ENCODE measurements at regions not wholly inside any gene's neighbourhood (a gene's known extent, or its start where the extent isn't known, plus 50 kb on each side); places are given as distances from the start of the nearest gene placed in this dataset.

DNA sequence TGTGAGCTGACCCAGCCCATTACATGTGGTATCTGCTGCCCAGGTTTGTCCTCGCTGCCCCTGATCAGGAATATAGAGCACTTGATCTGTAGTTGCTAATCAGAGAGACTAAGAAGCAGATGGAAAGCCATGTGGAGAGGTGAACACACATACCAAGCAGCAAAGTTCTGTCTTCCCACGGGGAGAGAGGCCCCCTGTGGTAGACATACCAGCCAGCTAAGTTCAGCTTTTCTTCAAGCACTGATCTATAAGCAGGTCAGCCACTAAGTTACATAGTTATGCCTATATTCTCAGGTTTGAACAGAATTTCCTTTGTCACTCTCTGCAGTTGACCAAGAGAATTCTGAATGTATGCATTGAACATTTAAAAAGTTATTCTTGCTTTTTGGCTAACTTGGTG is 76.4 kb downstream of the DDX3Y start:
- H3K4me3 Mint-ChIP-seq = no peak overlapping the region
- no peaks in the 10 kb centered on the region for H3K27me3 Mint-ChIP-seq (ENCODE audit: insufficient read depth)
- no peaks in the 10 kb centered on the region for H3K4me1 Mint-ChIP-seq (ENCODE audit: low read depth)
- intact Hi-C loops (cut with micrococcal nuclease) = no loop called here
- no peaks in the 10 kb centered on the region for H3K36me3 Mint-ChIP-seq (ENCODE audit: low read depth)
- no peak overlapping the region for H3K27ac Mint-ChIP-seq
- H3K9me3 Mint-ChIP-seq = no peaks in the 10 kb centered on the region
- DNase-seq (ENCODE audit: low spot score) = no peak

DNA sequence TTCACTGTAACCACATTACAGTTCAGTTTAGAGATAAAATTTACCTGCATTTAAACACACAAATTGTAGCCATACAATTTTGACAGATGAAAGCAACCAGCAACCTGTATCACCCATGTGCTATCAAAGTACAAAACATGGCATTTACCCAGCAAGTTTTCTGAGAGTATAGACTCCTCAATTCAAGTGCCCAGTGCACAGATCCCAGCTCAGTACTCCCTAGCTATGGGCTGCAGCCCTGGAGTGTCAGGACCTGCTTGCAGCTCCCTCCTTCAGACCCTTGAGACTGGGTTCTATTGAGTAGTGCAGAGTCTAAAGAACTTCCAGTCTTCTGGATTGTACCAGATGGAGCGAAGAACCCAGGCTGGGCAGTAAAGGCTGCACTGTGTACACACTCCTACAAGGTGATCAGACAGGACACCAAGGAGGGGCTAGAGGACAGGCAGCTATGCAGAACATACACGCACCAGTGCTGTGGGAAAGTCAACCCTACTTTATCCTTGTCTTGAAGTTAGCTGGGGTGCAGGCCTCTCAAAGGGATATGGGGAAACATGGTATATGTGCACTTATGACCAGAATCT is 77.7 kb downstream of the DDX3Y start:
- Mint-ChIP-seq H3K9me3 (no peaks in the 10 kb centered on the region), H3K36me3 (ENCODE audit: low read depth) (no peaks in the 10 kb centered on the region), H3K4me1 (ENCODE audit: low read depth) (no peaks in the 10 kb centered on the region), H3K4me3 (no peak overlapping the region), H3K27ac (no peak overlapping the region), H3K27me3 (ENCODE audit: insufficient read depth) (no peaks in the 10 kb centered on the region)
- DNase-seq (ENCODE audit: low spot score) = no peak
- intact Hi-C loops (cut with micrococcal nuclease) = no loop called here

DNA sequence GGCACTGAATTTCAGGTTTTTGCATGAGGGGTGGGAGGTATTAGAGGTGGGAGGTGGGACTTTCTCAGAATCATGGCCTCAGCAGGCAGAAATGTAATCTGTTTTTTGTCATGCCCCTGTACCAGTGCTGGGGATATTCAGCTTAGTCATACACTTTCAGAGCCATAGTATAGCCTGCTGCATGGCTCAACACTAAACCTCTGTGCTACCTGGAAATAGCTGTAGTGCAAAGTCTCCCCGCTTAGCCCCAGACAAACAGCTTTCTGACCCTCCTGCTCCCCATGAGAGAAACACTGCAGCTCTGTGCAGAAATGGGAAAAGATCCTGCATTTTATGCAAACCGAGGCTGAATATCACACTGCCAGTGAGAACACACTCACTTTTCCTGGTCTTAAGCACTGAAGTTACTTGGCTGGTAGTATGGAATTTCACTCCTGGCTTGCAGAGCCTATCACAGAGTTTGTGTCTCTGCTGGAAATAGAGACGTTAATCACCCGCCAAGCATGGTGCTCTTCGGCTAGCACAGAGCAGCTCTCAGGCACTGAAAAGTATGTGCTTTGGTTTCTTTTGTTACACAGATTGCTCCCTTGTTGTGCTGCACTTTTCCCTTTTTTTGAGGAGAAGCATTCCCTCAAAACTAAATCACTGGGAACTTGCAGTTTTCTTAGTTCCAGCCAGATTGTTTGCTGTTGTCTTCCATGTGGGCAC is 80.1 kb downstream of the DDX3Y start:
- H3K4me1 Mint-ChIP-seq (ENCODE audit: low read depth) = no peaks in the 10 kb centered on the region
- intact Hi-C loops (cut with micrococcal nuclease) = no loop called here
- no peaks in the 10 kb centered on the region for H3K9me3 Mint-ChIP-seq
- H3K27me3 Mint-ChIP-seq (ENCODE audit: insufficient read depth) = no peaks in the 10 kb centered on the region
- H3K36me3 Mint-ChIP-seq (ENCODE audit: low read depth) = no peaks in the 10 kb centered on the region
- DNase-seq (ENCODE audit: low spot score) = no peak
- H3K27ac Mint-ChIP-seq = no peak overlapping the region
- no peak overlapping the region for H3K4me3 Mint-ChIP-seq

GRCh38 chrY:13017493-13017892 is 112.8 kb downstream of the DDX3Y start:
- Mint-ChIP-seq H3K36me3 (ENCODE audit: low read depth) (no peaks in the 10 kb centered on the region), H3K27me3 (ENCODE audit: insufficient read depth) (no peaks in the 10 kb centered on the region), H3K27ac (no peak overlapping the region), H3K9me3 (no peaks in the 10 kb centered on the region), H3K4me3 (no peak overlapping the region), H3K4me1 (ENCODE audit: low read depth) (peaks cover 5% of the 10 kb centered on the region)
- intact Hi-C loops (cut with micrococcal nuclease) = no loop called here
- DNase-seq (ENCODE audit: low spot score) = no peak

DNA sequence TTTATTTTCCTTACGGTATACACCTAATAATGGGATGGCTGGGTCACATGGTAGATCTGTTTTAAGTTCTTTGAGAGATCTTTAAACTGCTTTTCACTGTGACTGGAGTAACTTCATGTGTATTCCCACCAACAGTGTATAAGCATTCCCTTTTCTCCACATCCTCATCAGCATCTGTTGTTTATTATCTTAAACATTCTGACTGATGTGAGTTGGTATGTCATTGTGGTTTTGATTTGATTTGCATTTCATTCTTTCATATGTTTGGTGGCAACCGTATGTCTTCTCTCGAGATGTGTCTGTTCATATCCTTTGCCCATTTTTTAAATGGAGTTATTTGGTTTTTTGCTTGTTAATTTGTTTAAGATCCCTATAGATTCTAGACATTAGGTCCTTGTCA is 114.8 kb downstream of the DDX3Y start:
- DNase-seq (ENCODE audit: low spot score) = no peak
- intact Hi-C loops (cut with micrococcal nuclease) = no loop called here
- Mint-ChIP-seq H3K27ac (no peak overlapping the region), H3K4me1 (ENCODE audit: low read depth) (peaks cover 5% of the 10 kb centered on the region), H3K27me3 (ENCODE audit: insufficient read depth) (no peaks in the 10 kb centered on the region), H3K36me3 (ENCODE audit: low read depth) (no peaks in the 10 kb centered on the region), H3K9me3 (no peaks in the 10 kb centered on the region), H3K4me3 (no peak overlapping the region)

GRCh38 chrY:13020839-13021238 is 116.2 kb downstream of the DDX3Y start:
- H3K4me3 Mint-ChIP-seq = no peak overlapping the region
- H3K9me3 Mint-ChIP-seq = no peaks in the 10 kb centered on the region
- no peaks in the 10 kb centered on the region for H3K27me3 Mint-ChIP-seq (ENCODE audit: insufficient read depth)
- no peak overlapping the region for H3K27ac Mint-ChIP-seq
- intact Hi-C loops (cut with micrococcal nuclease) = no loop called here
- H3K36me3 Mint-ChIP-seq (ENCODE audit: low read depth) = no peaks in the 10 kb centered on the region
- H3K4me1 Mint-ChIP-seq (ENCODE audit: low read depth) = peaks cover 5% of the 10 kb centered on the region
- no peak for DNase-seq (ENCODE audit: low spot score)

DNA sequence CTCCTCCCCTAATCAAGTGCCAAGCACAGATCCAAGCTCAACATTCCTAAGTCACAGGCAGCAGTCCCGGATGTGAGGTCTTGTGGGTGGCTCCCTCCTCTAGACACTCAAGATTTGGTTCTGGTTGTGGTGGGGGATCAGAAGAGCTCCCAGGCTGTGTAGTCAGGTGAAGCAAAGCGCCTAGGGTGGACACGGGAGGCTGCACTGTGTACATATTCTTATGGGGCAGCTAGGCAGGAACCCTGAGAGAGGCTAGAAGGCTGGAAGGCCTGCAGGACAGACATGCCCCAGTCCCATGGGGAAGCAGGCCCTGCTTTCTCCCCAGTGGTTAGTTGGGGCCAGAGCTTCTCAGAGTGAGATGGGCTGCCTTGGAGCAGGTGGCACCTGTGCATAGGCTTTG is 118.9 kb downstream of the DDX3Y start:
- no peaks in the 10 kb centered on the region for H3K27me3 Mint-ChIP-seq (ENCODE audit: insufficient read depth)
- H3K4me1 Mint-ChIP-seq (ENCODE audit: low read depth) = no peaks in the 10 kb centered on the region
- H3K36me3 Mint-ChIP-seq (ENCODE audit: low read depth) = no peaks in the 10 kb centered on the region
- no peak for DNase-seq (ENCODE audit: low spot score)
- H3K9me3 Mint-ChIP-seq = no peaks in the 10 kb centered on the region
- H3K27ac Mint-ChIP-seq = no peak overlapping the region
- H3K4me3 Mint-ChIP-seq = no peak overlapping the region
- intact Hi-C loops (cut with micrococcal nuclease) = no loop called here

GRCh38 chrY:13024447-13024846 is 119.8 kb downstream of the DDX3Y start:
- no peaks in the 10 kb centered on the region for H3K36me3 Mint-ChIP-seq (ENCODE audit: low read depth)
- H3K27ac Mint-ChIP-seq = no peak overlapping the region
- H3K9me3 Mint-ChIP-seq = no peaks in the 10 kb centered on the region
- H3K27me3 Mint-ChIP-seq (ENCODE audit: insufficient read depth) = no peaks in the 10 kb centered on the region
- intact Hi-C loops (cut with micrococcal nuclease) = no loop called here
- no peak for DNase-seq (ENCODE audit: low spot score)
- no peak overlapping the region for H3K4me3 Mint-ChIP-seq
- no peaks in the 10 kb centered on the region for H3K4me1 Mint-ChIP-seq (ENCODE audit: low read depth)

- no peaks in the 10 kb centered on the region for H3K27me3 Mint-ChIP-seq (ENCODE audit: insufficient read depth)
- H3K4me1 Mint-ChIP-seq (ENCODE audit: low read depth) = no peaks in the 10 kb centered on the region
- intact Hi-C loops (cut with micrococcal nuclease) = no loop called here
- H3K27ac Mint-ChIP-seq = no peak overlapping the region
- H3K9me3 Mint-ChIP-seq = no peaks in the 10 kb centered on the region
- no peak for DNase-seq (ENCODE audit: low spot score)
- no peaks in the 10 kb centered on the region for H3K36me3 Mint-ChIP-seq (ENCODE audit: low read depth)
- no peak overlapping the region for H3K4me3 Mint-ChIP-seq
These were observed 122.2 kb downstream of the DDX3Y start for GRCh38 chrY:13026906-13027305.

DNA sequence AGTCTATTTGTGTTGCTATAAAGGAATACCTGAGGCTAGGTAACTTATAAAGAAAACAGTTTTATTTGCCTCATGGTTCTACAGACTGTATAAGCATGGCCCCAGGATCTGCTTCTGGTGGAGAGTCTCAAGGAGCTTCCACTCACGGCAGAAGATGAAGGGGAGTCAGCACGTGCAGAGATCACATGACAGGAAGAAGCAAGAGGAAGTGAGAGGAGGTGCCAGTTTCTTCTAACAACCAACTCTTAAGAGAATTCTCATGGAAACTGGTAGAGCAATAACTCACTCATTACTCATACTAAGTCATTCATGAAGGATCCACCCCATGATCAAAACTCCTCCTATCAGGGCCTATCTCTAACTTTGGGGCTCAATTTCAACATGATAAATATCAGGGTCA is 135.6 kb downstream of the DDX3Y start:
- DNase-seq (ENCODE audit: low spot score) = no peak
- H3K4me3 Mint-ChIP-seq = no peak overlapping the region
- H3K9me3 Mint-ChIP-seq = peaks cover under 1% of the 10 kb centered on the region
- H3K27ac Mint-ChIP-seq = no peak overlapping the region
- no peaks in the 10 kb centered on the region for H3K36me3 Mint-ChIP-seq (ENCODE audit: low read depth)
- intact Hi-C loops (cut with micrococcal nuclease) = loop anchor here (10.0 kb wide), 1 partner anchor 165 kb away; no protein-coding TSS in a partner anchor
- H3K27me3 Mint-ChIP-seq (ENCODE audit: insufficient read depth) = peaks cover 2% of the 10 kb centered on the region
- no peaks in the 10 kb centered on the region for H3K4me1 Mint-ChIP-seq (ENCODE audit: low read depth)

DNA sequence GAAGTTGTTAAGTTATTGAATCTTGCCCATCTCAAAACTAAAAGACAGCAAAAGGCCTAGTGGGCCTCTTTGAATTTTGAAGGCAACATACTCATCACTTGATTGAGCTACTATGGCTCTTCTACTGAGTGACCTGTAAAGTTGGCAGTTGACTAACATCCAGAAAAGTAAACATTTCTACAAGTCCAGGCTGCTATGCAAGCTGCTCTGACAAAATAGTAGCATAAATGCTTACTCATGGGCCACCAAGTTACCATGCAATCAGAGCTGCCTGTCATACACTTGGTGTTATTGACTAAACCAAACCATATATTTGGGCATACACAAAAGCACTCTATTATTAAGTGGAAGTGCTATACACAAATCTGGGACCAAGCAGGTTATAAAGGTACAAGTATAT is 148.8 kb downstream of the DDX3Y start:
- no peaks in the 10 kb centered on the region for H3K36me3 Mint-ChIP-seq (ENCODE audit: low read depth)
- no peaks in the 10 kb centered on the region for H3K9me3 Mint-ChIP-seq
- DNase-seq (ENCODE audit: low spot score) = no peak
- intact Hi-C loops (cut with micrococcal nuclease) = no loop called here
- no peaks in the 10 kb centered on the region for H3K27me3 Mint-ChIP-seq (ENCODE audit: insufficient read depth)
- no peaks in the 10 kb centered on the region for H3K4me1 Mint-ChIP-seq (ENCODE audit: low read depth)
- no peak overlapping the region for H3K27ac Mint-ChIP-seq
- no peak overlapping the region for H3K4me3 Mint-ChIP-seq

GRCh38 chrY:13066372-13066771 is 161.7 kb downstream of the DDX3Y start:
- no peak overlapping the region for H3K27ac Mint-ChIP-seq
- no peak overlapping the region for H3K4me3 Mint-ChIP-seq
- peaks cover 10% of the 10 kb centered on the region for H3K4me1 Mint-ChIP-seq (ENCODE audit: low read depth)
- no peak for DNase-seq (ENCODE audit: low spot score)
- intact Hi-C loops (cut with micrococcal nuclease) = no loop called here
- no peaks in the 10 kb centered on the region for H3K36me3 Mint-ChIP-seq (ENCODE audit: low read depth)
- H3K27me3 Mint-ChIP-seq (ENCODE audit: insufficient read depth) = peaks cover under 1% of the 10 kb centered on the region
- H3K9me3 Mint-ChIP-seq = no peaks in the 10 kb centered on the region

GRCh38 chrY:13068696-13069095 is 164.0 kb downstream of the DDX3Y start:
- intact Hi-C loops (cut with micrococcal nuclease) = no loop called here
- Mint-ChIP-seq H3K4me1 (ENCODE audit: low read depth) (peaks cover 10% of the 10 kb centered on the region), H3K4me3 (no peak overlapping the region), H3K27ac (no peak overlapping the region), H3K36me3 (ENCODE audit: low read depth) (no peaks in the 10 kb centered on the region), H3K9me3 (peaks cover 3% of the 10 kb centered on the region), H3K27me3 (ENCODE audit: insufficient read depth) (peaks cover 2% of the 10 kb centered on the region)
- DNase-seq (ENCODE audit: low spot score) = no peak

- no peak for DNase-seq (ENCODE audit: low spot score)
- H3K4me3 Mint-ChIP-seq = no peak overlapping the region
- H3K4me1 Mint-ChIP-seq (ENCODE audit: low read depth) = peaks cover 10% of the 10 kb centered on the region
- H3K27ac Mint-ChIP-seq = no peak overlapping the region
- H3K36me3 Mint-ChIP-seq (ENCODE audit: low read depth) = no peaks in the 10 kb centered on the region
- peaks cover 6% of the 10 kb centered on the region for H3K9me3 Mint-ChIP-seq
- peaks cover 2% of the 10 kb centered on the region for H3K27me3 Mint-ChIP-seq (ENCODE audit: insufficient read depth)
- intact Hi-C loops (cut with micrococcal nuclease) = no loop called here
These were observed 164.4 kb downstream of the DDX3Y start for GRCh38 chrY:13069111-13069510.

Data from activated T-helper 1 cell treated with anti-CD3 and anti-CD28 coated beads, Interleukin-12 subunit alpha, Interleukin-12 subunit beta, Interleukin-2, Interleukin-4 antibody, amounts not matched to agents 30 ng/mL and 10 ng/mL and 1 ng/mL, durations not matched to agents 14 hours and 24 hours and 36 hours (primary cell).